Body of pancreas (tissue), 4 donors: ENCODE measurements at regions not wholly inside any gene's neighbourhood (a gene's known extent, or its start where the extent isn't known, plus 50 kb on each side); places are given as distances from the start of the nearest gene placed in this dataset.

ENCODE experiments used
- CTCF ChIP-seq, 7 experiments: fragments of 450-650 bp in 4 of 7; fragments of 200-600 bp in 3 of 7; sonication (generic) in 3 of 7; IDR thresholded peaks; one replicate each; pipeline ENCODE4 v1.5.1; 2016 to 2019; ENCODE audit warnings: antibody characterized with exemption in 7 of 7
- POLR2A ChIP-seq, 3 donors: fragments of 450-650 bp; IDR thresholded peaks; one replicate each; pipeline ENCODE4 v1.6.1; 2016; ENCODE audit warnings: antibody characterized with exemption in 3 of 3, mild to moderate bottlenecking in 2 of 3

- TF ChIP-seq CTCF (IDR thresholded peaks at IDR 0.05), result no peak
- TF ChIP-seq POLR2A (IDR thresholded peaks at IDR 0.05), result no peak
These were observed 177.7 kb downstream of the PTN start for GRCh38 chr7:137165786-137166185.
